PFSK-1 (cell line): ENCODE measurements at regions not wholly inside any gene's neighbourhood (a gene's known extent, or its start where the extent isn't known, plus 50 kb on each side); places are given as distances from the start of the nearest gene placed in this dataset.

Source experiments
- FOXP2 ChIP-seq: optimal IDR thresholded peaks from 2 replicates; pipeline ENCODE3; 2011; ENCODE audit warnings: borderline replicate concordance, control low read depth, inconsistent platforms; ENCODE audit not compliant: insufficient read depth; ENCODE audit errors: extremely low read length, extremely low read depth
- POLR2AphosphoS5 ChIP-seq: IDR thresholded peaks from 2 replicates; pipeline ENCODE4 v1.6.1; 2012; ENCODE audit warnings: low read depth, mild to moderate bottlenecking, control low read depth, low read length, moderate library complexity
- SIN3A ChIP-seq: IDR thresholded peaks from 2 replicates; pipeline ENCODE4 v1.6.1; 2012; ENCODE audit warnings: mild to moderate bottlenecking, low read length, moderate library complexity, borderline replicate concordance; ENCODE audit not compliant: insufficient read depth
- TAF1 ChIP-seq: IDR thresholded peaks from 2 replicates; pipeline ENCODE4 v1.6.1; 2012; ENCODE audit warnings: low read length, control low read depth, borderline replicate concordance; ENCODE audit not compliant: insufficient read depth
- TF ChIP-seq, protein P1 (sequence below), 2 experiments: IDR thresholded peaks; 2 replicates each; pipeline versions ENCODE4 v1.6.1 to v1.8.0; 2011 to 2012; ENCODE audit warnings: low read depth in 2 of 2, low read length in 2 of 2, control low read depth in 1 of 2, inconsistent platforms in 1 of 2, mild to moderate bottlenecking in 1 of 2, moderate library complexity in 1 of 2; ENCODE audit not compliant: insufficient read depth in 1 of 2

- no peak for TF ChIP-seq POLR2AphosphoS5
- TF ChIP-seq, protein P1, sequence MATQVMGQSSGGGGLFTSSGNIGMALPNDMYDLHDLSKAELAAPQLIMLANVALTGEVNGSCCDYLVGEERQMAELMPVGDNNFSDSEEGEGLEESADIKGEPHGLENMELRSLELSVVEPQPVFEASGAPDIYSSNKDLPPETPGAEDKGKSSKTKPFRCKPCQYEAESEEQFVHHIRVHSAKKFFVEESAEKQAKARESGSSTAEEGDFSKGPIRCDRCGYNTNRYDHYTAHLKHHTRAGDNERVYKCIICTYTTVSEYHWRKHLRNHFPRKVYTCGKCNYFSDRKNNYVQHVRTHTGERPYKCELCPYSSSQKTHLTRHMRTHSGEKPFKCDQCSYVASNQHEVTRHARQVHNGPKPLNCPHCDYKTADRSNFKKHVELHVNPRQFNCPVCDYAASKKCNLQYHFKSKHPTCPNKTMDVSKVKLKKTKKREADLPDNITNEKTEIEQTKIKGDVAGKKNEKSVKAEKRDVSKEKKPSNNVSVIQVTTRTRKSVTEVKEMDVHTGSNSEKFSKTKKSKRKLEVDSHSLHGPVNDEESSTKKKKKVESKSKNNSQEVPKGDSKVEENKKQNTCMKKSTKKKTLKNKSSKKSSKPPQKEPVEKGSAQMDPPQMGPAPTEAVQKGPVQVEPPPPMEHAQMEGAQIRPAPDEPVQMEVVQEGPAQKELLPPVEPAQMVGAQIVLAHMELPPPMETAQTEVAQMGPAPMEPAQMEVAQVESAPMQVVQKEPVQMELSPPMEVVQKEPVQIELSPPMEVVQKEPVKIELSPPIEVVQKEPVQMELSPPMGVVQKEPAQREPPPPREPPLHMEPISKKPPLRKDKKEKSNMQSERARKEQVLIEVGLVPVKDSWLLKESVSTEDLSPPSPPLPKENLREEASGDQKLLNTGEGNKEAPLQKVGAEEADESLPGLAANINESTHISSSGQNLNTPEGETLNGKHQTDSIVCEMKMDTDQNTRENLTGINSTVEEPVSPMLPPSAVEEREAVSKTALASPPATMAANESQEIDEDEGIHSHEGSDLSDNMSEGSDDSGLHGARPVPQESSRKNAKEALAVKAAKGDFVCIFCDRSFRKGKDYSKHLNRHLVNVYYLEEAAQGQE (IDR thresholded peaks at IDR 0.05; ENCODE audit: insufficient read depth in 1 of 2, low read depth in 2 of 2, low read length in 2 of 2) = no peak
- TF ChIP-seq SIN3A = no peak
- TF ChIP-seq FOXP2 = no peak
- TF ChIP-seq TAF1 = no peak
These were observed 306.8 kb upstream of the CCL2 start for GRCh38 chr17:33948309-33948708.

DNA sequence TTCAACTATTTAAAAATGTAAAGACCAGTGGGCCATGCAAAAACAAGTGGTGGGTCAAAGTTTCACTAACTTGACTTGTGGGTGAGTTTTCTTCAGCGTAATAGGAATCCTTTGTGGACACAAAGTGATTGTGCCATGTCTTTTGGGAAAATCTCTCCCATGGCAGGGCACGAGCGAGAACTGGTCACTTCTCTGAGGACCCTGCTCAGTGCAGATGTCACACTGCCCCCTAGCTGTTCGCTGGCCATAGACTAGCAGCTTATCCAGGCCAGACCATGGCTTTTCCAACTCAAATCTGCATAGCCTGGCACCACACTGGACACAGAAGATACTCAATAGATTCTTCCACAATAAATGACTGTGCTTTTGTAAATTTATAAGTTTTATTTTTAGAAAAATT is 306.0 kb upstream of the CCL2 start:
- no peak for TF ChIP-seq TAF1
- no peak for TF ChIP-seq SIN3A
- TF ChIP-seq FOXP2 = no peak

- TF ChIP-seq FOXP2 (no peak), SIN3A (no peak), POLR2AphosphoS5 (no peak), TAF1 (no peak)
- TF ChIP-seq, protein P1 (IDR thresholded peaks at IDR 0.05; ENCODE audit: insufficient read depth in 1 of 2, low read depth in 2 of 2, low read length in 2 of 2) = no peak
These were observed 305.0 kb upstream of the CCL2 start for GRCh38 chr17:33950061-33950460.

GRCh38 chr17:33952425-33952824 is 302.7 kb upstream of the CCL2 start:
- no peak for TF ChIP-seq TAF1
- TF ChIP-seq FOXP2 = no peak
- TF ChIP-seq SIN3A = no peak
- TF ChIP-seq, protein P1 (IDR thresholded peaks at IDR 0.05; ENCODE audit: insufficient read depth in 1 of 2, low read depth in 2 of 2, low read length in 2 of 2) = no peak
- TF ChIP-seq POLR2AphosphoS5 = no peak

DNA sequence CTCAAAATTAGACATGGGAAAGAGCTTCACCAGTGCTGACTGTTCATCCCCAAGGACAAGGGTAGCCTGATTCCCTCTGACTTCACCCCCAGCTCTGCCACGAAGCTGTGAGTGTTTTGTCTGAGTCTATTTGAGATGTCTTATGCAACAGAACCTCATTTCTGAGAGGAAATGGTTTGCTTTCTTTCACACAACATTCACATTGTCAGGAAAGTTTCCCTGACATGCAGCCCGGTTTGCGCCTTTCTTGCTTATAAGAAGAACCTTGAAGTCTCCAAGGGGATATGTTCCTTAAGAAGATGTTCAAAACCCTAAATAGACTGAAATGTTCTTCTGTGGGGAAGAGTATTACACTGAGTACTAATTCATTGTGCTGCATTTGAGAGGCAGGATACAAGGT is 300.5 kb upstream of the CCL2 start:
- no peak for TF ChIP-seq TAF1
- no peak for TF ChIP-seq SIN3A
- no peak for TF ChIP-seq FOXP2

- no peak for TF ChIP-seq SIN3A
- TF ChIP-seq TAF1 = no peak
- TF ChIP-seq, protein P1 (IDR thresholded peaks at IDR 0.05; ENCODE audit: insufficient read depth in 1 of 2, low read depth in 2 of 2, low read length in 2 of 2) = no peak
- no peak for TF ChIP-seq POLR2AphosphoS5
- no peak for TF ChIP-seq FOXP2
These were observed 299.6 kb upstream of the CCL2 start for GRCh38 chr17:33955461-33955860.
